NCI-H1417 (cell line): ENCODE measurements at regions not wholly inside any gene's neighbourhood (a gene's known extent, or its start where the extent isn't known, plus 50 kb on each side); places are given as distances from the start of the nearest gene placed in this dataset.
"Not testable (repeated sequence)": the region's sequence is repeated elsewhere in the genome, so short reads cannot be mapped to it uniquely, and the experiment has no call there.

Source experiments
- DNase-seq, 3 experiments: peaks; one replicate each; lab custom pipeline; 2025; lab: John Stamatoyannopoulos, UW

DNA sequence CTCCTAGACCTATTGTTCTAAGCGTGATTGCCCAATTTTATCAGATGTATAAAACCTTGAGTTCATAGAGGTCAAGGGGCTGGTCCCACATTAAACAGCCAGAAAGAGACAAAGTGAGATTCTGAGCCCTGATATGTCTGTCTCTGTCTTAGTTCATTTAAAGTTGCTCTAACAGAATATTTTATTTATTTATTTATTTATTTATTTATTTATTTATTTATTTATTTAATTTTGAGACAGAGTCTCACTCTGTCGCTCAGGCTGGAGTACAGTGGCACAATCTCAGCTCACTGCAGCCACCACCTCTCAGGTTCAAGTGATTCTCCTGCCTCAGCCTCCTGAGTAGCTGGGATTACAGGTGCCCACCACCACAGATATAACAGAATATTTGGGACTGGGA, 1999.6 kb upstream of the WWC1 start:
- DNase-seq, result not testable (repeated sequence)

DNA sequence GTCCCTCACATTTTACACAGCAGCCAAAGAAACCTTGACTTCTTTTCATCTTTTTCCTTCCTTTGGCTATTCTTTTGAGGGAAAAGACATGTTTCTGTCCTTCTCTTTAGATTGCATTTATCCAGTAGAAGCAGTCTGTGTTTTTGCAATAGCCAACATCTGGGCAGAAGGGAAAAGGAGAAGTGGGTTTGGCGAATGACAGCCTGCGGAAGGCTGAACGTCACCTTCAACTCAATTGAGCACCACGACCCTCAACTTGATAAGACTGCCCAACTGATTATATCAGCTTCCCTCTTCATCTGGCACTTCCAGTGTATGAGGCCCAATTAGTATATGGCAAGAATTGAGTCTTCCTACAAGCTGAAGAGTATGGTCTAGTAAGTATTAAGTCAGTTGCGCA, 1997.6 kb upstream of the WWC1 start:
- no peak for DNase-seq

DNA sequence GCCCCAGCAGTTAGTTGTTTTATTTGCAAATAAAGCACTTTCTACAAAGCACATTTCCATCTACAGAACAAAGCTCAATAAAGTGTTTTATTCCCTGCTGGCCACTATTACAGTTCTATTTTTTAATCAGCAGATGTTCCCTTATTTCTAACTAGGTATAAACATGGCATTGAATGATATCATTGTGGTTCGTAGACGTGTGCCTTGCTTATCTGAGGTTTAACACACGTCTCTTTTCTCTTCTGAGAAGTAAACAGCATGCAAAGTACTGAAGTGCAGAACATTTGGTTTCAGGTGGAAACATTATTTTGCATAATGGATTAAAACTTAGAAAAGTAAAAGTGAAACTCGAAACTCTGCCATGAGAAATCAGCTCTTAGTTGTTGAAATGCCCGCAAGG, 1989.3 kb upstream of the WWC1 start:
- DNase-seq, result no peak

DNA sequence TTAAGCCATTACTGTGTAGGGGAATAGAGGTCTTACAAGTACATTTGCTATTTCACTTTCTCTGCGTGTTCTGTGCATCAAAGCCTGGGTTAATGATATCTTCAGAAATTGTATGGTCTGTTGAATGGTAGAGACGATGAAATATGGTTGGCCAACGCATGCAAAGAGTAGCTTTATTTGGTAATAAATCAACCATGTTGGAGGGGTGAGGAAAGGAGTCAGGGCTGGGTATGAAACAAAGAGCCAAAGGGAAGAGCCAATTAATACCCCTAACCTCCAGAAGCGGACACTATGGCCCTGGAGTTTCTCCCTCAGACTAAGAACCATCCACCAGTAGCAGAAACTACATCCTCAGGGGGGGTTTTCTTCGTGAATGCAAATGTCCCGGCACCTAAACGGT, 1974.0 kb upstream of the WWC1 start:
- no peak for DNase-seq

DNA sequence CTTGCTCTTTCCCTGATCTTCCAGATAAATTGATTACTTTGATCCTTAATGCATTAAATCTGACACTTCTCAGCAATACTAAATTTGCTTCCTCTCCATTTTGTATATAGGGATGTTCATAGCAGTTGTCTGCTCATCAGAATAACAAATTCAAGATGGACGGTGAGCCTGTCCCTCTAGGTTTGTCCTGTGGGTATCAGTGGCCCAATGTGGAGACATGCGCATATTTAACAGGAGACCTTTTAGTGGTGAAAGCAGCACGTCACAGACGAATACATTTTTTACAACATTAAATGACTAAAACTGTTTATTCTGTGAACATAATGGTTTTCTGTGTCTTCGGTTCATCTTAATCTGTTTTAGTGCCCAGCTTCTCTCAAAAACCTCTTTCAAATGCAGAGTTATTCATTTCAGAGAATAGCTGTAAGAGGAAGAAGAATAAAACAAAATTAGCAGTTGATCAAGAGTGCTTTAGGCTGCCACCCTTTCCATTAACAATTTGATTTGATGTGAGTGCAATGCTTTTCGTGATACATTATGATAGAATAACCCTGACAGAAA, 1970.4 kb upstream of the WWC1 start:
- no peak for DNase-seq

DNA sequence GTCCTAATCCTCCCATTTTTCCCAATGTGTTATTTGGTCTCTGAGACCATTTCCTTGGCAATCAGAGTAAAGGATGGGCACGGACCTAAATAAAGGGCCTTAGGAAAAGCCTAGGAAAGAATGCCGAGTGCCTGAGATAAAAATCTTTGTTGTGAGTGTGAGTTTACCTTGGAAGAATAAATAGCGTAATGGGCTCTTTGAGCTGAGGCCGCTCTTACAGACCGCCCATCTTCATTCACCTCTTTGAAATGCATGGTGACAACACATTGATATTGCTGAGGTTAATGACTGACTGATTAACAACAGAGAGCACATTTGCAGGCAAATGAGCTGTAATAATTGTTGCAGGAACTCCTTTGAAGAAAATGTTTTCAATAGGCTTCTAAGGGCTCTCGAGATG, 1967.1 kb upstream of the WWC1 start:
- no peak for DNase-seq

DNA sequence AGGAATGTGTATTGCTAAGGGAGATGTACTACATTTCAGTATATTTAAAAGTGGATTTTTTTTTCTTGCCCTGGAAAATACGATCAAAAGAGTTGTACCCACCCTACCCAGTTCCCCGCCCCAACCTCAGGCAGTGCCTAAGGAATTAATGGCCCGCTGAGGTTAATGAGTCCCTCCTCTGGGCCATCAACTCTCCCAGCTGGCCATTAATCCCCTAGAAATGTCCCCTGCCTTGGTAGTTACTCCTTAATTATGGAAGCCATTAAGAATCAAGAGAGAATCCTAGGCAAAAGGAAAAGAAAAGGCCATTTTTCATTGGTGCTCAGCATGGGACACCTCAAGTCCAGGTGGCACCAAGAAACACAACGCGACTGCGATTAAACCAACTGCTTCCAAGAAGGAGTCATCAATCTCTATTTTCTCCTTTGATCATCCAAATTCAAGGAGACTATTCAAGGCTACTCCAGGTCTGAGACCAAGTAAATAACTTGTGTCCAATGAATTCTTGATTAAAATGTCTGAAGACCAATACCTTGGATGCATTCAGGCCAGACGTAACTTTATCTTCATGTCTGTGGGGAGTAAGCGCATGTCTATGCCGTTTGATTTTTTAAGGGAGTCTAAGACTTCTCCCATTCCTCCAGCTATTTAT, 1962.2 kb upstream of the WWC1 start:
- DNase-seq, result no peak

DNA sequence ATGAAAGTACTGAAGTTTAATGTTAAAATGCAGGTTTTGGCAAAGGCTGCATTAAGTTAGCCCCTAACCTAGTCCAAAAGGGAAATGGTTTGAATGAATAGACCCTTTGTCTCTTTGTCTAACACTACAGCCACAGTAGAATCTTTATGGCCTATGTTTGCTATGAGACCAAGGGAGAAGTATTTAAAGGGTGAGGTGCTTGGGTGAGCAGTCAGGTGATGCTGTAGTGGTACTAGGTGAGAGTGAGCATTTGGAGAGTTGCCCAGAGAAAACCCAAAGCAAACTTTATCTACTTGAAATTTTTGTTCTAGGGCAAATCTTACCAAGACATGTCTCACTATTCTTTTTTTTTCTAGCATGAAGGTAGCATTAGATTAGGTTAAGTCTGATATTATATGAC, 1961.4 kb upstream of the WWC1 start:
- DNase-seq, result no peak

DNA sequence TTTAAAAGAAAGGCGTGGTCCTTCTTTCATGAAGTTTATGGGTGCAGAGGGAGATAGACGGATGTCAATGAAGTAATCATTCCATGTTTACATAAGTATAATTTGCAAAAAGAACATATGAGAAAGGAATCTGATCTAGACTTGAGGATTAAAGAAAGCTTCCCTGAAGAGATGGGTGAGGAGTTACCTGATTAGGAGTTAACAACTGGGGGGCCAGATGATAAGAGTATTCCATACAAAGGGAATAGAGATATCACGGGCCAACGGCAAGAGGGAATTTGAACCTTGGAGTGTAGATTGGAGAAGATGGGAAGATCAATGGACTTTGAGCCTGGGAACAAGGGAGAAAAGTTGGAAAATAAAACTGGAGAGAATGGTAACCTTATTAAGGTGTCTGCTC, 1959.9 kb upstream of the WWC1 start:
- DNase-seq, result no peak

DNA sequence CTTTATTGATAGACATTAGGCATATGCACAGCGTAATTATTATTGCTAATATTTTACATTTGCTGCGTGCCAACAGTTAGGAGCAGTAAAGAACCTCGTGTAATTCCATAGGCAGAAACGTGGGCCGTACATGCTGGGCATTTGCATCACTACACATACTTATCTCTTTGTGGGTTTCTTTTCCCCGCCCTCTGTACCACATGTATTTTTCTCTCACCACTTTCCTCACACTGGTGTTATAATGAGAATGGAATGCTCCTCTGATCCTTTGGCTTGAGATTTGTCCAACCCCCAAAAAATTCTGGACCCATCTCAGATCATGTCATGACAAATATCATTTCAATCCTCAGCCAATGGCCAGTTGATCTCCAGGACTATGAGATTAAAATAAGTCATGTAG, 1952.6 kb upstream of the WWC1 start:
- DNase-seq, result no peak

DNA sequence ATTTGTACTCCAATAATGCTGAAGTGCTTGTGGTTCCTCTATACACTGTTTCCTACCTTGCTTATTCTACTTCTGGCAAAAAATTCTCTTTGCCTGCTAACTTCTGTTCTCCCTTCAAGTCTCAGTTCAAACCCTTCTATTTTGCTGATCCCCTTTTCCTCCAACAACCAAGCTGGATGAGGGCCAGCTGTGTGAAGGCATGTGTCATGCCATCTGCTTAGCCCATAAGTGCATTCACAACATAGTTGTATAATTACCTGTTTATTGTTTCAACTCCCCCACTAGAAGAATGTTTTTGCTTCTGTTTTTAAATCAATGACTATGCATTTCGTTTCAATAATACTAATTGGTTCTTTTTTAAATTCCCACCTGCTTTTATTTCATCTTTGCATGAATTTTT, 1951.4 kb upstream of the WWC1 start:
- no peak for DNase-seq

DNA sequence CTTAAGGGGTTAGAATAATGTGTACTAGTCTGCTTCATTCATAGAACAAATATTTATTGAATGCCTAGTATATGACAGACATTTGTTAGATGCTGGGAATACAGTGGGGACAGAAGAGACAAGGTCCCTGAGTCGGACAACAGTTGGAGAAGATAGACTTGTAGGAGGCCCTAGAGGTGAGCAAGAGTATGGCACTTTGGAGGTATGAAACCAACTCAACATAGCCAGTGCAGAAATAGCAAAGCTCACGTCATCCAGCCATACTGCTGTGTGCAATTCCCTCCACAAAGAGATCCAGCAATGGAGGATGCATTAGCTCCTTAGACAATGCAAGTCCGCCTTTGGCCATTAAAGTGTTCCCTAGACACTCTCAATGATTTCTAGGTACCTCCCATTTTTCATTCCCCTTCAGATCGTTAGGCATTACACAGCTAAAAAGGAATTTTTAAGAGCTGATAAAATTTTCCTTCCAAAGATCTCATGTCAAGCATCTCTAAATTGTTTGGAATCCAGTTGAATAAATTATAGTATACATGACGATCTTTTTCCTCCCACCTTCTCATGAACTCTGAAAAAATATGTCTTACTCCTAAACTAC, 1949.6 kb upstream of the WWC1 start:
- DNase-seq, result no peak

DNA sequence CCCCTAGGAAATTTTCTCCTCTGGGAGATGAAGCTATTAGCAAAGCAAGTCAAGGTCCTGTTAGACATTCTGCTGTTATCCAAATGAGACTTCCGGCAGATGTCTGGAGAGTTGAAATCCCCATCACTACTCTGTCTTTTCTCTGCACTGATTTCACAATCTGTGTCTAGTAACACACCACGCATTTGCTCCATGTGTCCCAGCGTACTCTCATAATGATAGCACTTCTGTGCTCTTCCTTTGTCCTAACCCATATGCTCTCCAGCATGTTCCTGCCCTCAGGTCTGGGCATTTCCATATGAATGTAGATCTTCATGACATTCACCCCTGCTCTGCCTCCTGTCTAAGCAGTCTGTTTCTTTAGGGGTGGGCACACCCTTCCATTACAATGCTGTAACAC, 1949.0 kb upstream of the WWC1 start:
- DNase-seq, result no peak

DNA sequence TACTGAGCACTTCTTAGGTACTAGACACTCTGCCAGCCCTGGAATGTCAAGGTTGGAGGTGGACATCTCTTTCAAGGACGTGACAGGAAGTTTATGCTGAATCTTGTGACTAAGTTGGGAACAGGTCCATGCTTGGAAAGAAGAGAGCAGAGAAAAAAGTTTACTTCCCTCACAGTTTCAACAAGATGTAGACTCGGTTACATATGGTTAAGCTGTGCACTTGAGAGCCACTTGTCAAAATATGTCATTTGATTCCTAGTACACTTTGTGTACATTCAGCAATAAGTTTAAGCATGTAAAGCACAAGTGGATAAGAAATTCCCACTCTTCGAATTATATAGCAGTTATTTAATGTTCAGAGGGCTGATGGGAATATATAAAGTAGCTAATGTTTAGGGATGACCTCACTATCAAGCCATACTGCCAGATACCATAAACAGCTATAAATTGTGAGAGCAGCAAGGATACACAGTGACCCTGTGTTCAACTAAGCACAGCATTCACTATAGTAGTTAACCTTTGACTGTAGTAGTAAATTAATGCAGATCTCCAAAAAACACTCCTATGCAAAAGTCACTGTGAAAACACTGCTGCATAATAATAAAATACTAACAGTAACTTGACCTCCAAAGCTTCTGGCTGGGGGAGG, 1944.6 kb upstream of the WWC1 start:
- no peak for DNase-seq

DNA sequence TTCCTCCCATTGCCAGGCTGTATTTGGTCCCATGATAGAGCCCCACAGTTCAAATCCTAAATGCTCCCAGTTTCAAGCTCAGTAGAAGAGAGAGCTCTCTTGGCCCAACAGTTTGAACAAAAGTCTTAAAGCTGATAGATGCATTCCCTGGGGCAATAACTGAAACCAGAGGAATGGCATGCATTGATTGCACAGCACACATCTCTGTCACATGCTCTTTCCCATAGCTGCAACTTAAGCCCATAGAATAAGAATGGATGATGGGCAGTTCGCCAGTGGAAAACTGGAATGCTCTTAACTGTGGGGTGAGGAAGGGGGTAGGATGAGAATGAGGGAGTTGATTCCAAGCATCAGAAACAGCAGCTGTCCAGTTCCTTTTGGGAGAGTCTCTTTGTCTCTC, 1942.4 kb upstream of the WWC1 start:
- no peak for DNase-seq

DNA sequence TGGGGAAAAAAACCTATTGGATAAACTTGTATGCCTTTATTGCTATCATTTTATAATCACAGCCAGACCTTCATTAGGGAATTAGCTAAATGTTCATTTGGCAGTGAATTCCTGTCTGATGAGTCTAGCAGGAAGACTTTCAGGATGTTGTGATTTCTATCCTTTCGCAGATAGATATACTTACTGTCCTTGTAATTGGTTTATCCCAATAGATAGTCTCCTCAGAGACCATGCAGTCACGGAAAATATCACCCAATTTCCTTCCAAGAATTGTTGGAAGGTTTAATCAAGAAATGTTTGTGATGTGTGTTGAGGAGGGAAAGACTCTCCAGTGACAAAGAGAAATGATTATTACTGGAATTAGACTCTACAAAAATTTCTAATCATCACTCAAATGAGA, 1937.9 kb upstream of the WWC1 start:
- DNase-seq, result no peak

DNA sequence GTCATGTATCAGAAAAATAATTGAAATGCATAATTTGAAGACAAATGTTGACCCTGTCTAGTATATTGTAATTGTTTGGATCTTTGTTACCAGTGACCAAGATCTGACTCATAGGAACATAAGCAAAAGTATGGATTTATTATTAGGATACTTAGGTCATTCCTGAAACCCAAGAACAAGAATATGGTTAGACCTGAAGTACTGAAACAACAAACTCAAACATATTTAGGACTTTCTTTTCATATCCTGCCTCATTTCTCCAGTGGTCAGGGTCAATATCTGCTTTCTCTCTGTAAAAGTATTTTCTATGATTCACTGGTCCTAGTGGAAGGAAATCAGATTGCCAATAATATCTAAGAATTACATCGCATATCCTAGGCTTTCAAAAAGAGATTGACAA, 1937.1 kb upstream of the WWC1 start:
- DNase-seq, result no peak

DNA sequence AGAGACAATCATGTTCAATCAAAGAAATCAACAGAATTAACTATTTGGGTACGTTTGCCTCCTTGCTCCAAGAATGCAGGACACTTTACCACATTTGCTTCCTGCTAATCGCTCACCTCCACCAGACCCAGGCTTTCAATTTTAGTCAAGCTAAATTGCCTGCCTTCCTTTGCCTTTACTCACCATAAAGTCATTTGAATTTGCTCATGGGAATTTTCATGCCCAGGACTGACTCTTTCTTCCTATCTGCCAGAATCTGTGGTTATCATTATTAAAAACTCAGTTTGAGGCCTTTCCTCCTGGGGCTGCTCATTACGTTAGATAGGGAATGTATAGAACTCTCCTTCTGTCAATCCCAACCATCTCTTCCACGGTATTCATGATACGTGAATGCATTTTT, 1935.3 kb upstream of the WWC1 start:
- no peak for DNase-seq

DNA sequence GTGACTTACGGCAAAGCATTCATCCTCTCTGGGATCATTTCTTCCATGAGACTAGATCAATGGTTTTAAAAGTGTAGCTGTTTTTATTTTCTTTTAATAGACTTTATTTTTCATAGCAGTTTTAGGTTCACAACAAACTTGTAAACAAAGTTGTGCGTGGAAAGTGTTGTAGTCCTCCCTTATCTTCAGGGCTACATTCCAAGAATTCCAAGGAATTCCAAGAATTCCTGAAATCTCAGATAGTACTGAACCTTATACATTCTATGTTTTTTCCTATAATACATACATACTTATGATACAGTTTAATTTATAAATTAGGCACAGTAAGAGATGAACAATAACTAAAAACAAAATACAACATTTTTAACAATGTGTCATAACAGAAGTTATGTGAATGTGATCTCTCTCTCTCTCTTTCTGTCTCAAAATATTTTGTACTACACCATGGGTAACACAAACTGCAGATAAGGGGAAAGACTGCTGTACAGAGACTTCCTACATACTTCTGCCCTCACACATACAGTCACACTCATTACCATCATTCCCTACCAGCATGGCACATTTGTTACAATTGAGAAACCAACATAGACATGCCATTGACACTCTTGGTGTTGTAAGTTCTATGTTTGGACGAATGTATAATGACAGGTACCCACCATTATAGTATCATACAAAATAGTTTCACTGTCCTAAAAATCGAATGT, 1933.2 kb upstream of the WWC1 start:
- no peak for DNase-seq

DNA sequence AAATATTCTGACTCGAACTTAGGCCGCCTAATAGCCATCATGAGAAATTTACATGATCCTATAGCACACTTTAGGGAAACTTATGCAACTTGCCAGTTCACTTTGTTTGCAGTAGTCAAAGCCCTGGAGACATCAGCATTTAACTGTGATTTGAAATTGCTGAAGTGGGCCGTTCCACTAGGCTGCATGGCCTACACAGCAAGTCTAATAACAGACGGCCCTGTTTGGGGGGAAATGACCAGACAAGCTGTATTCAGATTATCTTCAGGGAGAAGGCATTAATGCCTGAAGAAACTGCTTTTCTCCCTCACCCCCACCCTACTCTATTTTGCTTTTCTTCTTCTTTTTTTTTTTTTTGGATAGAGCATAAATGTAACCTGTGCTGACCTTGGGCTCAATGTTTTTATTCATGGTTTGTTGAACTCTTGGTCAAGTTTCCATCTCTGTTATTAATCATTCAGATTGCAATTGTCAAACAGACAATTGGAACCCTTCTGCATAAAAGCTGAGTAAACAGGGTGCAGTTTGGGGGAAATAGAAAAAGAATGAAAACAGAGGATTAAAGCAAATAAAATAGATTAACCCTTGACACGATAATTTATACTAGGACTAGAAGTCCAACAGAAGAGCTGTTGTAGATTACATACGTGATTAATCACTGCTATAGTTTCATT, 1928.2 kb upstream of the WWC1 start:
- DNase-seq, result no peak

DNA sequence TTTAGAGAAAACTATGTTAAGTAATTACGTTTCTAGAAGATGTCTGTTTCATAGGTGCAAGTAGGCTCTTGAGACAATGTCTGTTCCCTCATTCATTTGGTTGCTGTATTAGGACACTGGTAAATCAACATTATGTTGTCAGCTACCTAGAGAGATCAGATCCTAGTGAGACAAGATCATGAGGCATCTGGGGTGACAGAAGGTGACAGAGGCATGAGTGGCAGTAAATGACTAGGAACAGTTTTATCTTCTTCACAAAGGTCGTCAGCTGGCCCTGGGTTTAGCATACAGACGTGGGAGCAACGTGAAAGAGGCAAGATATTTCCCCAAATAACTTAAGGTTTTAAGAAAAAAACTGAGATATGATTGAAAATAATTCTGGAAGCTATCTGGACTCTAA, 1926.3 kb upstream of the WWC1 start:
- DNase-seq, result no peak

DNA sequence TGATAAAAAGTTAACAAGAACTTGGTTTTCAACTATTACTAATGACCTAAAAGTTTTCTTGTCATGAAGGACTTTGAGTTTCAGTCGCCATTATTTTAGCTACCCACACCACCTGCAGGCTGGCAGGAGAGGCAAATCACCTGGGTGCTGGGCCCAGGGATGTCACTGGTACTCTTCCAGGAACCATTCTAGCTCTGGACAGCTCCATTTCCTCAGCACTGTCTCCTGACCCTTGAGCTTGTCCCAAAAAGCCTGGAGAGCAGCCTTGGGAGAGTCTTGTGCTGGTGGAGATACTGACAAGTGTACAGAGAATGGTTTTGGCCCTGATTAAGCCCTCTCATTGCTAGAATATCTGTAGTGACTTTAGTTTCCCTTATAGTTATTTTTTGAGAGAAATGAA, 1924.1 kb upstream of the WWC1 start:
- DNase-seq, result no peak
